Tibial artery (tissue), 4 donors: ENCODE measurements at regions not wholly inside any gene's neighbourhood (a gene's known extent, or its start where the extent isn't known, plus 50 kb on each side); places are given as distances from the start of the nearest gene placed in this dataset.

Experiments used
- DNase-seq, 2 donors: peaks; one replicate each; pipeline ENCODE4 v3.0.0-alpha.2; 2019
- H3K27ac ChIP-seq, 2 donors: fragments of 200-600 bp; sonication (generic) in 1 of 2; 1 replicate in 1 of 2; 2 replicates in 1 of 2; pipeline ENCODE4 v1.5.1; 2018 to 2019; ENCODE audit warnings: mild to moderate bottlenecking in 1 of 2
- H3K27me3 ChIP-seq, 2 donors: fragments of 200-600 bp; sonication (generic) in 1 of 2; one replicate each; pipeline versions ENCODE4 v1.5.1 to v1.6.0; 2016 to 2019
- H3K36me3 ChIP-seq, 3 donors: fragments of 200-600 bp; sonication (generic) in 2 of 3; one replicate each; pipeline ENCODE4 v1.5.1; 2016 to 2019; ENCODE audit warnings: mild to moderate bottlenecking in 2 of 3
- H3K4me1 ChIP-seq, 4 donors: fragments of 200-600 bp; sonication (generic) in 2 of 4; 1 replicate in 3 of 4; 2 replicates in 1 of 4; pipeline ENCODE4 v1.5.1; 2016 to 2019
- H3K4me3 ChIP-seq, 2 donors: fragments of 200-600 bp; sonication (generic) in 1 of 2; 1 replicate in 1 of 2; 2 replicates in 1 of 2; pipeline ENCODE4 v1.5.1; 2018 to 2019; ENCODE audit warnings: mild to moderate bottlenecking in 2 of 2
- H3K9me3 ChIP-seq, 3 donors: fragments of 200-600 bp; sonication (generic) in 1 of 3; one replicate each; pipeline ENCODE4 v1.5.1; 2016 to 2019
- intact Hi-C: fragments of 100-400 bp; cut with DNase I; formaldehyde crosslinking; loops from one replicate; pipeline ENCODE4 v1.15.0; 2023; ENCODE audit warnings: low total_unique reads
- TF ChIP-seq, protein P1 (sequence below), 2 experiments: fragments of 200-600 bp in 1 of 2; fragments of 450-650 bp in 1 of 2; IDR thresholded peaks; one replicate each; pipeline ENCODE4 v1.5.1; 2017 to 2019; ENCODE audit warnings: antibody characterized with exemption in 2 of 2, mild to moderate bottlenecking in 1 of 2, moderate library complexity in 1 of 2

DNA sequence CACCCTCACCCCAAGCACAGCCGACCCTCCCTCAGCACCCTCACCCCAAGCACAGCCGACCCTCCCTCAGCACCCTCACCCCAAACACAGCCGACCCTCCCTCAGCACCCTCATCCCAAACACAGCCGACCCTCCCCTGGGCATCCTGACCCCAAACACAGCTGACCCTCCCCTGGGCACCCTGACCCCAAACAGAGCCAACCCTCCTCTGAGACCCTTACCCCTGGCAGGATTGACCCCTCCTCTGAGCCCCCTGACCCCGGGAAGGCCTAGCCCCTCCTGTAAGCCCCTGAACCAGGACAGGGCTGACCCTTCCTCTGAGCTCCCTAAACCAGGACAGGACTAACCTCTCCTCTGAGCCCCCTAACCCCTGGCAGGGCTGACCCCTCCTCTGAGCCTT lies 84.4 kb upstream of the RAB6C start:
- TF ChIP-seq, protein P1, sequence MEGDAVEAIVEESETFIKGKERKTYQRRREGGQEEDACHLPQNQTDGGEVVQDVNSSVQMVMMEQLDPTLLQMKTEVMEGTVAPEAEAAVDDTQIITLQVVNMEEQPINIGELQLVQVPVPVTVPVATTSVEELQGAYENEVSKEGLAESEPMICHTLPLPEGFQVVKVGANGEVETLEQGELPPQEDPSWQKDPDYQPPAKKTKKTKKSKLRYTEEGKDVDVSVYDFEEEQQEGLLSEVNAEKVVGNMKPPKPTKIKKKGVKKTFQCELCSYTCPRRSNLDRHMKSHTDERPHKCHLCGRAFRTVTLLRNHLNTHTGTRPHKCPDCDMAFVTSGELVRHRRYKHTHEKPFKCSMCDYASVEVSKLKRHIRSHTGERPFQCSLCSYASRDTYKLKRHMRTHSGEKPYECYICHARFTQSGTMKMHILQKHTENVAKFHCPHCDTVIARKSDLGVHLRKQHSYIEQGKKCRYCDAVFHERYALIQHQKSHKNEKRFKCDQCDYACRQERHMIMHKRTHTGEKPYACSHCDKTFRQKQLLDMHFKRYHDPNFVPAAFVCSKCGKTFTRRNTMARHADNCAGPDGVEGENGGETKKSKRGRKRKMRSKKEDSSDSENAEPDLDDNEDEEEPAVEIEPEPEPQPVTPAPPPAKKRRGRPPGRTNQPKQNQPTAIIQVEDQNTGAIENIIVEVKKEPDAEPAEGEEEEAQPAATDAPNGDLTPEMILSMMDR (IDR thresholded peaks at IDR 0.05): no peak
- no peak overlapping the region for H3K27ac ChIP-seq
- intact Hi-C loops: no loop called here
- H3K4me3 ChIP-seq: no peak overlapping the region
- no peaks in the 10 kb centered on the region for H3K4me1 ChIP-seq
- H3K36me3 ChIP-seq: no peaks in the 10 kb centered on the region
- DNase-seq: no peak
- H3K9me3 ChIP-seq: no peaks in the 10 kb centered on the region
- peaks cover 0 to 11% of the 10 kb centered on the region in 2 donors for H3K27me3 ChIP-seq

- Histone ChIP-seq H3K27ac (no peak overlapping the region), H3K27me3 (peaks cover 0 to 11% of the 10 kb centered on the region in 2 donors), H3K9me3 (no peaks in the 10 kb centered on the region), H3K36me3 (no peaks in the 10 kb centered on the region), H3K4me1 (no peaks in the 10 kb centered on the region), H3K4me3 (no peak overlapping the region)
- DNase-seq: peak in 1 of 2 donors; percentile 53
- TF ChIP-seq, protein P1 (IDR thresholded peaks at IDR 0.05): no peak
- intact Hi-C loops: no loop called here
Measured at GRCh38 chr2:129895526-129896082, 83.9 kb upstream of the RAB6C start.

GRCh38 chr2:129896226-129897100 lies 83.0 kb upstream of the RAB6C start:
- no peak for DNase-seq
- Histone ChIP-seq H3K27ac (no peak overlapping the region), H3K9me3 (no peaks in the 10 kb centered on the region), H3K36me3 (no peaks in the 10 kb centered on the region), H3K4me3 (no peak overlapping the region), H3K4me1 (no peaks in the 10 kb centered on the region), H3K27me3 (peaks cover 0 to 11% of the 10 kb centered on the region in 2 donors)
- intact Hi-C loops: no loop called here
- TF ChIP-seq, protein P1 (IDR thresholded peaks at IDR 0.05): no peak

GRCh38 chr2:129901754-129902415 lies 77.6 kb upstream of the RAB6C start:
- Histone ChIP-seq H3K27ac (no peak overlapping the region), H3K9me3 (no peaks in the 10 kb centered on the region), H3K4me1 (no peaks in the 10 kb centered on the region), H3K27me3 (no peaks in the 10 kb centered on the region), H3K36me3 (no peaks in the 10 kb centered on the region), H3K4me3 (no peak overlapping the region)
- TF ChIP-seq, protein P1 (IDR thresholded peaks at IDR 0.05): no peak
- intact Hi-C loops: no loop called here
- DNase-seq: peak in 1 of 2 donors; percentile 41

DNA sequence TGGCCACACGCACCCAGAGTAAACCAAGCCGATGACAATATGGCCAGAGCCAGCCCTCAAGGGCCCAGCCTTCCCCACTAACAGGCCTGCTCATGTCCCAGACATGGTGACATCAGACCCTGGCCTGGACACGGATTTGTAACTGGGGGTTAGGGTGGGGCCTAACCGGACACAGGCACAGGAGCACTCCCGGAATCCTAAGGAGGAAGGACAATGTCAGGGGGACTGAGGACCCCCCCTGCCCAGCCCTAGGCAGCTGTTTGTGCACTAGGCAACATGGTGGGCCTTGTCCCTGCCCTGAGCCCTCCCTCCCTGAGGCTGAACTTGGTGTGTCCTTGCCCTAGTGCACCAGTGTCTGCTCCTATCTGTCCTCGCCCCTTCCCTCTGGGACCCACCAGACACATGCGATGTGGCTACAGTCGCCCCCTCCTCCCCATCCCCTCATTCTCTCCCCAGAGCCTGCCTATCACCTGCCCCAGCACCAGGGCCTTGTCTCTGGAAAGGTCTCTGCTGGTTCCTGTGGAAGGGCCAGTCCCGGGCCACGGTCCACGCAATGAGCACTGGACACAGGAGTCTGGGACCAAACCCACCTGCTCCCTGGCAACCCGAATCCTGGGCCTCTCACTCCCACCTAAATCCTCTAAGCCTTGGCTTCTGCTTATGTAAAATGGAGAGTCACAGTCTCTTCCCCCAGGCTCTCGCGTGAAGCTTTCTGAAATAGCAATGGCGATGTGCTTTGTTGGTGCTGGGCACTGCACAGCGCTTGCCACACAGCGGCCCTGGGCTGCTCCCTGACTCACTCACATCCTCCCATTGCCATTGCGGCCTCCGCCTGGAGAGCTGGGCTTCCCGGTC lies 76.5 kb upstream of the RAB6C start:
- peak in 1 of 2 donors; percentile 54 for DNase-seq
- intact Hi-C loops: no loop called here
- TF ChIP-seq, protein P1 (IDR thresholded peaks at IDR 0.05): no peak
- Histone ChIP-seq H3K9me3 (no peaks in the 10 kb centered on the region), H3K4me1 (no peaks in the 10 kb centered on the region), H3K4me3 (no peak overlapping the region), H3K27ac (no peak overlapping the region), H3K27me3 (peaks cover 0 to 2% of the 10 kb centered on the region in 2 donors), H3K36me3 (no peaks in the 10 kb centered on the region)
